ENCODE measurements at regions not wholly inside any gene's neighbourhood (a gene's known extent, or its start where the extent isn't known, plus 50 kb on each side); places are given as distances from the start of the nearest gene placed in this dataset.

DNA sequence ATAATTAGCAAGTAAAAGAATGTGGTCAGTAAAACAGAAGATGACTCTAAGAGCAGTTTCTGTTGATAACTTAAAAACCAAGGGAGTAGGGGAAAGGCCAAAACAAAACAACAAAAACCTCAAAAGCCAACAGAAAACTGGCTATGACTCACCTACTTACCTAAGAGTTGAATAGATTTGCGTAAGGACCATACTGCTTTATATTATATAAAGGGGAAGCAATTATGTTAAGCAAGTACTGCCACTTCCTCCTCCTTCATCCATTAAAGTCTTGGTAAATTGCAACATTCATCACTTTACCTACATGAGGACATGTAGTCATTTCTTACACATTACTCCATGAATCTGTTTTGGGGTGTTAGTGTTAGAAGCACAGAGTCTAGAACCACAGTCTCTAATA lies 85.9 kb upstream of the FAM47A start:
- H3K27ac Mint-ChIP-seq: no peak overlapping the region
- no peaks in the 10 kb centered on the region for H3K4me1 Mint-ChIP-seq
- H3K9me3 Mint-ChIP-seq: peaks cover 21% of the 10 kb centered on the region
- TF ChIP-seq, protein P1, sequence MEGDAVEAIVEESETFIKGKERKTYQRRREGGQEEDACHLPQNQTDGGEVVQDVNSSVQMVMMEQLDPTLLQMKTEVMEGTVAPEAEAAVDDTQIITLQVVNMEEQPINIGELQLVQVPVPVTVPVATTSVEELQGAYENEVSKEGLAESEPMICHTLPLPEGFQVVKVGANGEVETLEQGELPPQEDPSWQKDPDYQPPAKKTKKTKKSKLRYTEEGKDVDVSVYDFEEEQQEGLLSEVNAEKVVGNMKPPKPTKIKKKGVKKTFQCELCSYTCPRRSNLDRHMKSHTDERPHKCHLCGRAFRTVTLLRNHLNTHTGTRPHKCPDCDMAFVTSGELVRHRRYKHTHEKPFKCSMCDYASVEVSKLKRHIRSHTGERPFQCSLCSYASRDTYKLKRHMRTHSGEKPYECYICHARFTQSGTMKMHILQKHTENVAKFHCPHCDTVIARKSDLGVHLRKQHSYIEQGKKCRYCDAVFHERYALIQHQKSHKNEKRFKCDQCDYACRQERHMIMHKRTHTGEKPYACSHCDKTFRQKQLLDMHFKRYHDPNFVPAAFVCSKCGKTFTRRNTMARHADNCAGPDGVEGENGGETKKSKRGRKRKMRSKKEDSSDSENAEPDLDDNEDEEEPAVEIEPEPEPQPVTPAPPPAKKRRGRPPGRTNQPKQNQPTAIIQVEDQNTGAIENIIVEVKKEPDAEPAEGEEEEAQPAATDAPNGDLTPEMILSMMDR (IDR thresholded peaks at IDR 0.05; ENCODE audit: unreplicated experiment): no peak
- H3K4me3 Mint-ChIP-seq: no peak overlapping the region
- H3K36me3 Mint-ChIP-seq: no peaks in the 10 kb centered on the region
- no peaks in the 10 kb centered on the region for H3K27me3 Mint-ChIP-seq (ENCODE audit: low read depth)
- DNase-seq (ENCODE audit: low spot score in 2 of 2, unreplicated experiment in 2 of 2): no peak

DNA sequence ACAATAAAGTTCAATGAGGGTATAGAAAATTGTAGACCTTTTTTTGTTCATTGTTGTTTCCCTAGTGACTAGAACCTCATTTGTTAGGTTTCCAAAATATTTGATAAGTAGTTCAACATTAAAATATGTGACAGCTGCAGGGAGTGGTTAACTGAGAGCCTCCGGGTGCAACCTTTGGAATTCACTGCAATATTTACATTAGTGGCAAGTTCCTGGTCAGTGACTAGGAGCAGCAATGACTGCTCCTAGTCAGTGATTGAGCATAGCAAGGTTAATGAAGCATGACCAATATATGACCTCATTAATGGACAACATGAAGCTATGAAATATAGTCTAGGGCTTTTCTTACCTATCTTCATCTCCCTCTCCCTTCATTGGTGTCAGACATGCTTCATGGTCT lies 65.8 kb upstream of the FAM47A start:
- H3K9me3 Mint-ChIP-seq: peaks cover 8% of the 10 kb centered on the region
- no peak for DNase-seq (ENCODE audit: low spot score in 2 of 2, unreplicated experiment in 2 of 2)
- no peaks in the 10 kb centered on the region for H3K4me1 Mint-ChIP-seq
- no peak overlapping the region for H3K4me3 Mint-ChIP-seq
- TF ChIP-seq, protein P1 (IDR thresholded peaks at IDR 0.05; ENCODE audit: unreplicated experiment): no peak
- H3K27ac Mint-ChIP-seq: no peak overlapping the region
- H3K27me3 Mint-ChIP-seq (ENCODE audit: low read depth): no peaks in the 10 kb centered on the region
- no peaks in the 10 kb centered on the region for H3K36me3 Mint-ChIP-seq
